ENCODE measurements at regions not wholly inside any gene's neighbourhood (a gene's known extent, or its start where the extent isn't known, plus 50 kb on each side); places are given as distances from the start of the nearest gene placed in this dataset.

DNA sequence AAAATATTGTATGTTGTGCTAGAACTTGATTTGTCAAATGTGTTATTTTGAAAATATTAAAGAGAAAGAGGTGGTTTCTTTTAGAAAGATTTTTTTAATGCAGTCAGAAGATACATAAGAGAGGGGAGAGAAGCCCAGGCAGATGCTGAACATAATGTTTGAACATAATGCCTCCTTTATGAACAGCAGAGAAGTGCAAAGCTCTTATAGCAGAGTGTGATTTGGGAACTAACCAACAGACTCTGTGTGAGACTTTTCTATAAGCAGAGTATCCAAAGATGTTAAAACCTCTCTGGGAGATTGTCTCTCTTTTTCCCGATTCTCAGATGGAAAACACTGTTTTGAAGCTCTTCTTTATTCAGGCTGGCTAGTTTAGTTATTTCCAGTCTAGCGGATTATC, 1274.1 kb upstream of the SPRY2 start (continued):
- TF ChIP-seq, protein P1, sequence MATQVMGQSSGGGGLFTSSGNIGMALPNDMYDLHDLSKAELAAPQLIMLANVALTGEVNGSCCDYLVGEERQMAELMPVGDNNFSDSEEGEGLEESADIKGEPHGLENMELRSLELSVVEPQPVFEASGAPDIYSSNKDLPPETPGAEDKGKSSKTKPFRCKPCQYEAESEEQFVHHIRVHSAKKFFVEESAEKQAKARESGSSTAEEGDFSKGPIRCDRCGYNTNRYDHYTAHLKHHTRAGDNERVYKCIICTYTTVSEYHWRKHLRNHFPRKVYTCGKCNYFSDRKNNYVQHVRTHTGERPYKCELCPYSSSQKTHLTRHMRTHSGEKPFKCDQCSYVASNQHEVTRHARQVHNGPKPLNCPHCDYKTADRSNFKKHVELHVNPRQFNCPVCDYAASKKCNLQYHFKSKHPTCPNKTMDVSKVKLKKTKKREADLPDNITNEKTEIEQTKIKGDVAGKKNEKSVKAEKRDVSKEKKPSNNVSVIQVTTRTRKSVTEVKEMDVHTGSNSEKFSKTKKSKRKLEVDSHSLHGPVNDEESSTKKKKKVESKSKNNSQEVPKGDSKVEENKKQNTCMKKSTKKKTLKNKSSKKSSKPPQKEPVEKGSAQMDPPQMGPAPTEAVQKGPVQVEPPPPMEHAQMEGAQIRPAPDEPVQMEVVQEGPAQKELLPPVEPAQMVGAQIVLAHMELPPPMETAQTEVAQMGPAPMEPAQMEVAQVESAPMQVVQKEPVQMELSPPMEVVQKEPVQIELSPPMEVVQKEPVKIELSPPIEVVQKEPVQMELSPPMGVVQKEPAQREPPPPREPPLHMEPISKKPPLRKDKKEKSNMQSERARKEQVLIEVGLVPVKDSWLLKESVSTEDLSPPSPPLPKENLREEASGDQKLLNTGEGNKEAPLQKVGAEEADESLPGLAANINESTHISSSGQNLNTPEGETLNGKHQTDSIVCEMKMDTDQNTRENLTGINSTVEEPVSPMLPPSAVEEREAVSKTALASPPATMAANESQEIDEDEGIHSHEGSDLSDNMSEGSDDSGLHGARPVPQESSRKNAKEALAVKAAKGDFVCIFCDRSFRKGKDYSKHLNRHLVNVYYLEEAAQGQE (IDR thresholded peaks at IDR 0.05; ENCODE audit: low read depth, low read length): no peak
- no peak for TF ChIP-seq CHD2 (IDR thresholded peaks at IDR 0.05; ENCODE audit: borderline replicate concordance, low read depth, low read length)

GRCh38 chr13:81610644-81611043, 1269.7 kb upstream of the SPRY2 start:
- Histone ChIP-seq H3K4me2 (ENCODE audit: control insufficient read depth, insufficient read depth) (no peak overlapping the region), H4K20me1 (ENCODE audit: control insufficient read depth, insufficient read depth) (no peaks in the 10 kb centered on the region), H3K27ac (ENCODE audit: control insufficient read depth, insufficient read depth) (no peak overlapping the region), H3K4me1 (ENCODE audit: control insufficient read depth, insufficient read depth, low read length) (no peaks in the 10 kb centered on the region), H3K79me2 (ENCODE audit: control insufficient read depth, insufficient read depth, low read length) (no peaks in the 10 kb centered on the region), H2AFZ (ENCODE audit: control insufficient read depth, low read depth, low read length) (no peak overlapping the region), H3K4me3 (no peak overlapping the region), H3K9ac (ENCODE audit: control insufficient read depth, insufficient read depth, low read length) (no peak overlapping the region), H3K9me3 (replicated peaks; ENCODE audit: control insufficient read depth, insufficient read depth, low read length) (no peaks in the 10 kb centered on the region), H3K36me3 (ENCODE audit: control insufficient read depth in 2 of 2, insufficient read depth in 2 of 2, low read length in 1 of 2) (no peaks in the 10 kb centered on the region), H3K27me3 (replicated peaks in 1 of 2; ENCODE audit: control insufficient read depth in 2 of 2, insufficient read depth in 2 of 2, low read length in 1 of 2) (no peaks in the 10 kb centered on the region)
- CTCF ChIA-PET: interaction anchor here (1.5 kb wide), 1 partner anchor 121 kb away, joined by 5 read pairs; no protein-coding TSS in a partner anchor
- TF ChIP-seq IKZF1 (conservative IDR thresholded peaks at IDR 0.05) (no peak), CHD2 (IDR thresholded peaks at IDR 0.05; ENCODE audit: borderline replicate concordance, low read depth, low read length) (no peak), BMI1 (IDR thresholded peaks at IDR 0.05; ENCODE audit: borderline replicate concordance) (no peak), EP300 (IDR thresholded peaks at IDR 0.05; ENCODE audit: borderline replicate concordance in 1 of 2, control insufficient read depth in 1 of 2, low read depth in 2 of 2, low read length in 2 of 2) (no peak), KDM1A (IDR thresholded peaks at IDR 0.05; ENCODE audit: borderline replicate concordance) (no peak), ASH2L (IDR thresholded peaks at IDR 0.05; ENCODE audit: borderline replicate concordance, low read depth) (no peak), ZNF274 (IDR thresholded peaks at IDR 0.05; ENCODE audit: insufficient read depth, insufficient read length) (no peak), NFIC (IDR thresholded peaks at IDR 0.05; ENCODE audit: low read depth, low read length) (no peak), CBX3 (IDR thresholded peaks at IDR 0.05; ENCODE audit: borderline replicate concordance, low read depth) (no peak), KAT2A (conservative IDR thresholded peaks at IDR 0.05; ENCODE audit: control insufficient read depth, low read depth, low read length) (no peak)
- TF ChIP-seq, protein P2, sequence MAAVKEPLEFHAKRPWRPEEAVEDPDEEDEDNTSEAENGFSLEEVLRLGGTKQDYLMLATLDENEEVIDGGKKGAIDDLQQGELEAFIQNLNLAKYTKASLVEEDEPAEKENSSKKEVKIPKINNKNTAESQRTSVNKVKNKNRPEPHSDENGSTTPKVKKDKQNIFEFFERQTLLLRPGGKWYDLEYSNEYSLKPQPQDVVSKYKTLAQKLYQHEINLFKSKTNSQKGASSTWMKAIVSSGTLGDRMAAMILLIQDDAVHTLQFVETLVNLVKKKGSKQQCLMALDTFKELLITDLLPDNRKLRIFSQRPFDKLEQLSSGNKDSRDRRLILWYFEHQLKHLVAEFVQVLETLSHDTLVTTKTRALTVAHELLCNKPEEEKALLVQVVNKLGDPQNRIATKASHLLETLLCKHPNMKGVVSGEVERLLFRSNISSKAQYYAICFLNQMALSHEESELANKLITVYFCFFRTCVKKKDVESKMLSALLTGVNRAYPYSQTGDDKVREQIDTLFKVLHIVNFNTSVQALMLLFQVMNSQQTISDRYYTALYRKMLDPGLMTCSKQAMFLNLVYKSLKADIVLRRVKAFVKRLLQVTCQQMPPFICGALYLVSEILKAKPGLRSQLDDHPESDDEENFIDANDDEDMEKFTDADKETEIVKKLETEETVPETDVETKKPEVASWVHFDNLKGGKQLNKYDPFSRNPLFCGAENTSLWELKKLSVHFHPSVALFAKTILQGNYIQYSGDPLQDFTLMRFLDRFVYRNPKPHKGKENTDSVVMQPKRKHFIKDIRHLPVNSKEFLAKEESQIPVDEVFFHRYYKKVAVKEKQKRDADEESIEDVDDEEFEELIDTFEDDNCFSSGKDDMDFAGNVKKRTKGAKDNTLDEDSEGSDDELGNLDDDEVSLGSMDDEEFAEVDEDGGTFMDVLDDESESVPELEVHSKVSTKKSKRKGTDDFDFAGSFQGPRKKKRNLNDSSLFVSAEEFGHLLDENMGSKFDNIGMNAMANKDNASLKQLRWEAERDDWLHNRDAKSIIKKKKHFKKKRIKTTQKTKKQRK (IDR thresholded peaks at IDR 0.05; ENCODE audit: low read depth, low read length): no peak
- TF ChIP-seq, protein P3, sequence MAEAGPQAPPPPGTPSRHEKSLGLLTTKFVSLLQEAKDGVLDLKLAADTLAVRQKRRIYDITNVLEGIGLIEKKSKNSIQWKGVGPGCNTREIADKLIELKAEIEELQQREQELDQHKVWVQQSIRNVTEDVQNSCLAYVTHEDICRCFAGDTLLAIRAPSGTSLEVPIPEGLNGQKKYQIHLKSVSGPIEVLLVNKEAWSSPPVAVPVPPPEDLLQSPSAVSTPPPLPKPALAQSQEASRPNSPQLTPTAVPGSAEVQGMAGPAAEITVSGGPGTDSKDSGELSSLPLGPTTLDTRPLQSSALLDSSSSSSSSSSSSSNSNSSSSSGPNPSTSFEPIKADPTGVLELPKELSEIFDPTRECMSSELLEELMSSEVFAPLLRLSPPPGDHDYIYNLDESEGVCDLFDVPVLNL (IDR thresholded peaks at IDR 0.05; ENCODE audit: low read depth, low read length): no peak
- FAIRE-seq (no peak), DNase-seq (ENCODE audit: low read depth, low spot score) (no peak), ATAC-seq (no peak)
- intact Hi-C loops (cut with micrococcal nuclease; ENCODE audit: unreplicated experiment): no loop called here
- in situ Hi-C loops (cut with MboI): no loop called here
- POLR2A ChIA-PET: no interaction called here
- WGBS (ENCODE audit: insufficient coverage, insufficient replicate concordance, low lambda C conversion rate, missing lambda C conversion rate): 0% methylated on average over 1 of the region's 1 CpG
- BruUV-seq (replicated peaks): no TSS peak
- SMC1A ChIA-PET (ENCODE audit: uncharacterized antibody, unreplicated experiment): interaction anchor here (0.6 to 1.2 kb wide), 2 partner anchors 277 to 439 kb away, joined by 3 to 4 read pairs; no protein-coding TSS in a partner anchor
- RAD21 ChIA-PET (ENCODE audit: unreplicated experiment): interaction anchor here (2.4 kb wide), 1 partner anchor 440 kb away, joined by 6 read pairs; no protein-coding TSS in a partner anchor

Measured in GM12878 (cell line).